CD4-positive, alpha-beta T cell treated with Interleukin-10 for 1 hour (primary cell): ENCODE measurements at regions not wholly inside any gene's neighbourhood (a gene's known extent, or its start where the extent isn't known, plus 50 kb on each side); places are given as distances from the start of the nearest gene placed in this dataset.
"Not testable (repeated sequence)": the region's sequence is repeated elsewhere in the genome, so short reads cannot be mapped to it uniquely, and the experiment has no call there.

Source experiments
- DNase-seq: peaks from one replicate; pipeline ENCODE4 v3.0.0-alpha.2; 2020

DNA sequence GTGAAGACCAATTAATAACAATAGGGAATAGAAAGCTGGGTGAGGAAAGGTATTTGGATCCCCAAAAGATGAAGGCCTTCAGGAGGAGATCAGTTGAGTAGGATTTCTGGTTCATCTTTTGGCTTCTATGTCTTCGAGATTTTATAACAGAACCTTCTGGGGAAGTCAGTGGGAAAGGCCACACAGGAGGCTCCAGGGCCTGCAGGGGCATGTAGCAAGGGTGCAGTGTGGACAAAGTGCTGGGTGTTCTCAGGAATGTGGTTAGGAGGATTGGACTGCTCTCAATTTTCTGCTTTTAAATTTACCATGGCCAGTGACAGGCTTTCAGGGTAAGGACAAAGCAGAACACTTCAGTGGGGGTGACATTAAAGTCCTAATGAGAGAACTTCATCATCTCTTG is 378.0 kb downstream of the CCSER2 start:
- DNase-seq: no peak

DNA sequence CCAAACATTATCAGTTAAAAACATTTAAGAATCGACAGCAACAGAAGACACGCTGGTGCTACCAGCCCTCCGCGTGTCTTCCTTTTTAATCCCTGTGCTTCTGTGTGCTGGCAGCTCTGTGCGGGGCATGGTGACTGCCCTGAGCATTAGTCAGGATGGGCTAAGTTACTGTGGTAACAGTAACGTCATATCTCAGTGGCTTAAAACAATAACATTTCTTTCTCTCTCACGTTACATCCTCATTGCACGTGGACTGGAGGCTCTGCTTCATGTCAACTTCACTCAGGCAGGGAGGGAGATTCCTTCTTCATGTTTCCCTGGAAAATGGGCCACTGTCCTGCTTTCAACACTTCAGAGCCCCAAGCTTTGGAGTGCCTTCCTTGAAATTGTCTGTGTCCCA is 378.5 kb downstream of the CCSER2 start:
- no peak for DNase-seq

DNA sequence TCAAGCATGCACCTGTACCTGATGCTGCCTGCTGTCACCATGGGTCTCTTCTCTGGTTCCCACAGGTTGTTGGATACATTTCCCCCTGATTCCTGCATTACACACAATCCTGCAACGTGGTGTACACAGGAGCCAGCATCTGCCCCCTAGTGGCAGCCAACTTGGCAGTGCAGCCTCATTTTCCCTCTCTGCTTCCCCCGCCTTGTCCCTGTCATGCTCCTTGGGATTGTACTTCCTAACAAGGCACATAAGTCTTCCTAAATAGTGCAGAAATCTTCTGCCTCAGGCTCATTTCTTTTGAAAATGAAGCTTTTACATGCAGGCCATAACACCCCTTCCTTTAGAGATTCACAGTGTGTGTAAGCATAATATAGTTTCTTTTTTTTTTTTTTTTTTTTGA is 387.5 kb downstream of the CCSER2 start:
- DNase-seq: no peak

GRCh38 chr10:84718877-84719616 is 390.7 kb downstream of the CCSER2 start:
- no peak for DNase-seq

DNA sequence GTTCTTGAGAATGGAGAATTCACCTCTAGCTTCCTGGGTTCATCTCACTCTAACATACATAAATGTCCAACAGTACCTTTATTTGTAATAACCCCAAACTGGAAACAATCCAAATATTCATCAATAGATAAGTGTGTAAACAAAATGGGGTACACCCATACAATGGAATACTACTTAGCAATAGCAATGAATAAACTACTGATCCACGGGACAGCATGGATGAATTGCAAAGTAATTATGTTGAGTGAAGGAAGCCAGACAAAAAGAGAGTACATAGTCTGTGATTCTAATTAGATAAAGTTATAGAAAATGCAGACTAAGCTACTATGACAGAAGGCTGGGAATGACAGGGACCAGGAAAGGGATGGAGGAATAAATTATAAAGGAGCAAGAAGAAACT is 391.3 kb downstream of the CCSER2 start:
- DNase-seq: no peak

GRCh38 chr10:84727398-84727797 is 399.0 kb downstream of the CCSER2 start:
- no peak for DNase-seq

DNA sequence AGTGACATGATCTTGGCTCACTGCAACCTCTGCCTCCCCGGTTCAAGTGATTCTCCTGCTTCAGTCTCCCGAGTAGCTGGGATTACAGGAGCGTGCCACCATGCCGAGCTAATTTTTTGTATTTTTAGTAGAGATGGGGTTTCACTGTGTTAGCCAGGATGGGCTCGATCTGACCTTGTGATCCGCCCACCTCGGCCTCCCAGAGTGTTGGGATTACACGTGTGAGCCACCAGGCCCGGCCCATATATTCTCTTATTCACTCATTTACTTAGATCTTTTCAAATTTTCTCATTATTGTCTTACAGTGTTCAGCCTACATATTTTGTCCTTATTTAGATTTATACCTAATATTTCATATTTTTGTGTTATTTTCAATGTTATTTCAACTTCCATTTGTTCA is 410.7 kb downstream of the CCSER2 start:
- not testable (repeated sequence) for DNase-seq

- DNase-seq: no peak
These were observed 411.3 kb downstream of the CCSER2 start for GRCh38 chr10:84739641-84740040.

GRCh38 chr10:84743483-84743882 is 415.1 kb downstream of the CCSER2 start:
- DNase-seq: no peak

- no peak for DNase-seq
These were observed 426.9 kb downstream of the CCSER2 start for GRCh38 chr10:84755311-84755710.

- not testable (repeated sequence) for DNase-seq
These were observed 428.3 kb downstream of the CCSER2 start for GRCh38 chr10:84756653-84757052.

- DNase-seq: not testable (repeated sequence)
These were observed 433.7 kb downstream of the CCSER2 start for GRCh38 chr10:84761994-84762614.

DNA sequence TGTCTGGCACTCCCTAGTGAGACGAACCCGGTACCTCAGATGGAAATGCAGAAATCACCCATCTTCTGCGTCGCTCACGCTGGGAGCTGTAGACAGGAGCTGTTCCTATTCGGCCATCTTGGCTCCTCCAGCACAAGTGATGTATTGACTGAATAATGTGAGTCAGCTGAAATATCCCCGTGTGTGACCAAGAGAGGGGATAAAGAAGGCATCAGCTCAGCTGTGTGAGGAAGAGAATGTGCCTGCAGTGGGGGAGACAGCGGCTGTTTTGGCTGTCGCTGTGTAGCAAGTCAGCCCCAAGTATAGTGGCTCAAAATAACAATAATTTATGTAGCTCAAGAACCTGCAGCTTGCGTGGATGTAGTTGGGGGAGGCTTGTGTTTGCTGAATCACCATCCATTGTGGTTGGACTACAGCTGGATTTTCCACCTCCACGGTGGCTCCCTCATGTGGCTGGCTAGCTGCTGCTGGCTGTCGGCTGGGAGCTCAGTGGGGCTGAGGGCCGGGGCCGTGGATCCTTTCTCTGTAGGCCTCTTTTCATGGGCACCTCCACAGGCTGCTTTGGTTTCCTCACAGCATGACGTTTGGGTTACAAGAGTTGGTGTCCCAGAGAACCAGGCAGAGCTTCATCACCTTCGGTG is 434.5 kb downstream of the CCSER2 start:
- DNase-seq: no peak

- DNase-seq: no peak
These were observed 435.6 kb downstream of the CCSER2 start for GRCh38 chr10:84763965-84764364.

DNA sequence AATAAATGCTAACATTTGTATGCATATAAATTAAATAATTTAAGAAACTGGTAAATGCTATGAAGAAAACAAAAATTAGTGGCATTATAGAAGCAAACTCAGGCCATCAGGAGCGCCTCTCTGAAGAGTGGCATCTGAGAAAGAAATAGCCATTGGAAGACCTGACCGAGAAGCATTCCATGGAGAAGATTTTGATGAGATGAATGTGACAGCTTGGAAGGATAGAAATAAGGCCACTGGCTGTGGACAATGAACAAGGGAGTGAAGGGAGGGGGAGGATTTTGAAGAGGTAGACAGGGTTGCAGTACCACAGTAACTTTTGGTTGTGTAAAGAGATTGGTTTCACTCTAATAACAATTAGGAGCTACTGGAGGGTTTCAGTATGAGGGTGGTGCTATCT is 436.7 kb downstream of the CCSER2 start:
- no peak for DNase-seq

DNA sequence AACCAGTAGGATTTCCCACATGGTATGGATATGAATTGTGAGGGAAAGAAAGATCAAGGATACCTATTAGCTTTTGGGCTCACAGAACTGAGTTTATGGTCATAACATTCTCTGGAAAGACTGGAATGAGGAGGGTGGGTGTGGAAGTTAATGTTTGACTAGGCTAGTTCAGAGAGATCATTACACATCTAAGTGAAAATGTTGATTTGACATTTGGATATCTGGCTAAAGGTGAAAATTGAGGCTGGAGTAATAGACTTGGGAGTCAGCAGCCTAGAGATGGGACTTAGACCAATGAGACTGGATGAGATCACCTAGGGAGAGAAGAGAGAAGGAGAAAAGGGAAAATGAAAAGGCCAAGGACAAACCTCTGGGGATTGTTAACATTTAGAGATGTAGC is 437.3 kb downstream of the CCSER2 start:
- DNase-seq: no peak

DNA sequence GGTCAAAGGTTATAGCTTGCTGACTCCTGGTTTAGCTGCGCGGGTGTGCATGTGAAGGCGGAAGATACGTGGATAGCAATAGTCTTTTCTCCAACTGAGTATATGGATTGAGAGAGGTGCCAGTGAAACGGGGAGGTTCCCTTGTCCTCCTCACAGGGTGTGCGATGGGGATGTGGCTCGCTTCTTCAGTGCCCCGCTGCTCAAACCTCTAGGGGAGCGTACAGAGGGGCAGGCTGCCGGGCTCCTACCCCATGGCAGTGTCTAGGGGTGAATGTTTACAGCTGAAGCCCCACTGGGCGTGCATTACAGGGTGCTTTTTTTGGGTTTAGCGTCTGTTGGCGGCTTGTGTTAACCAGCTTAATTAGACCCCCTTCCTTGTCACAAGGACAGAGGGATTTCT is 438.5 kb downstream of the CCSER2 start:
- no peak for DNase-seq

GRCh38 chr10:84768132-84768531 is 439.7 kb downstream of the CCSER2 start:
- no peak for DNase-seq

GRCh38 chr10:84770824-84771223 is 442.4 kb downstream of the CCSER2 start:
- DNase-seq: no peak

GRCh38 chr10:84783386-84783785 is 455.0 kb downstream of the CCSER2 start:
- no peak for DNase-seq

DNA sequence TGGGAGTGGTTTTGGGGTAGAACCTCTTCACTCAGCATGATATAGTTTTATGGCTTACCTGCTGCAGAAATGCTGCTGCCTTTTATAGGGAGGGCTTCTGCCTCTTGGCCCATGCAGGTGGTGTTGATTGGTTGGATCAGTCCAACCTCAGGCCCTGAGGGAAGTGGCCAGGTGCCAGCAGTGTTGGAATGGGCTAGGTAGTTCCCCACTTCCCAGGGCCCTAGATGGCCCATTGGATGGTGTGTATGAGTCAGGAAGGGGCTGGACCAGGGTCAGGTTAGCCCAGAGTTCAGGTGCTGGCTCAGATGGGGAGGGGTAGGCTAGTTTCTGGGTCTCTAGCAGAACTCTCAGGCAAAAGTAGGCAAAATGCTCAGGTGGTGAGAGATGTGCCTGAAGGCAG is 455.5 kb downstream of the CCSER2 start:
- no peak for DNase-seq

DNA sequence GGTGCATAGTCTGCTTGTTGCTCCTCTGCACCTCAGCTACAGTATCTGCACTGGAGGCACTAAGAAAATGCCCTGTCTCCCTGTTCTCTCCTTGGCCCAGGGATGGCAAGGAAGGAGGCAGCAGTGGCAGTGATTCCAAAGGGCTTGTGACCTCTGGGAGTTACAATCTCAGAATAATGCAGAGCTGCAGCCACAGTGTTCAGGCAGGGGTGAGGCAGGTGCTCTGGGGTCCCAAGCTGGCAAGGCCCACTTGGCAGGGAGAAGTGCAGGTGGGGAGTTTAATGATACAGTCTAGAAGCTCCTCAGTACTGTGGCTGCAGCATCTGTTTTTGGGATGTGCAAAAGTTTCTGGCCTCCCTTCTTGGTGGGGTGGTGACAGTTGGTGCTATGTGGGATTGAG is 456.4 kb downstream of the CCSER2 start:
- no peak for DNase-seq

- DNase-seq: no peak
These were observed 460.6 kb downstream of the CCSER2 start for GRCh38 chr10:84789026-84789425.

- no peak for DNase-seq
These were observed 469.9 kb downstream of the CCSER2 start for GRCh38 chr10:84798312-84798711.
